ENCODE measurements at regions not wholly inside any gene's neighbourhood (a gene's known extent, or its start where the extent isn't known, plus 50 kb on each side); places are given as distances from the start of the nearest gene placed in this dataset.

GRCh38 chr11:116348226-116348625 lies 424.6 kb downstream of the BUD13 start:
- TF ChIP-seq POLR2A (IDR thresholded peaks at IDR 0.05), result no peak
- no peak for TF ChIP-seq CTCF (IDR thresholded peaks at IDR 0.05)
